Activated CD8-positive, alpha-beta memory T cell treated with anti-CD3 and anti-CD28 coated beads for 24 hours (primary cell): ENCODE measurements at regions not wholly inside any gene's neighbourhood (a gene's known extent, or its start where the extent isn't known, plus 50 kb on each side); places are given as distances from the start of the nearest gene placed in this dataset.
"Not testable (repeated sequence)": the region's sequence is repeated elsewhere in the genome, so short reads cannot be mapped to it uniquely, and the experiment has no call there.

ENCODE experiments used
- DNase-seq: peaks from one replicate; pipeline ENCODE4 v3.0.0-alpha.2; 2020

GRCh38 chr6:48377115-48377514 is 266.1 kb upstream of the PTCHD4 start:
- no peak for DNase-seq

- DNase-seq, result not testable (repeated sequence)
These were observed 260.2 kb upstream of the PTCHD4 start for GRCh38 chr6:48371226-48371625.

- DNase-seq, result no peak
These were observed 258.1 kb upstream of the PTCHD4 start for GRCh38 chr6:48369100-48369499.

GRCh38 chr6:48325701-48326100 is 214.7 kb upstream of the PTCHD4 start:
- DNase-seq, result no peak

GRCh38 chr6:48318670-48319069 is 207.7 kb upstream of the PTCHD4 start:
- DNase-seq, result no peak

- DNase-seq, result no peak
These were observed 204.9 kb upstream of the PTCHD4 start for GRCh38 chr6:48315915-48316314.

GRCh38 chr6:48315051-48315719 is 204.2 kb upstream of the PTCHD4 start:
- DNase-seq, result no peak

- DNase-seq, result no peak
These were observed 200.3 kb upstream of the PTCHD4 start for GRCh38 chr6:48311301-48311700.

- DNase-seq, result no peak
These were observed 196.6 kb upstream of the PTCHD4 start for GRCh38 chr6:48307573-48307972.

GRCh38 chr6:48290595-48290994 is 179.6 kb upstream of the PTCHD4 start:
- DNase-seq, result no peak

GRCh38 chr6:48289841-48290240 is 178.8 kb upstream of the PTCHD4 start:
- DNase-seq, result no peak

GRCh38 chr6:48281217-48281616 is 170.2 kb upstream of the PTCHD4 start:
- DNase-seq, result no peak

GRCh38 chr6:48280035-48280620 is 169.1 kb upstream of the PTCHD4 start:
- no peak for DNase-seq

GRCh38 chr6:48278261-48278660 is 167.3 kb upstream of the PTCHD4 start:
- no peak for DNase-seq

- no peak for DNase-seq
These were observed 161.5 kb upstream of the PTCHD4 start for GRCh38 chr6:48272518-48272917.

GRCh38 chr6:48255094-48255493 is 144.1 kb upstream of the PTCHD4 start:
- DNase-seq, result no peak

GRCh38 chr6:48249071-48249470 is 138.1 kb upstream of the PTCHD4 start:
- no peak for DNase-seq

- no peak for DNase-seq
These were observed 132.1 kb upstream of the PTCHD4 start for GRCh38 chr6:48243071-48243470.

GRCh38 chr6:48240287-48240686 is 129.3 kb upstream of the PTCHD4 start:
- no peak for DNase-seq

- DNase-seq, result no peak
These were observed 125.4 kb upstream of the PTCHD4 start for GRCh38 chr6:48236375-48236774.

- no peak for DNase-seq
These were observed 122.1 kb upstream of the PTCHD4 start for GRCh38 chr6:48233063-48233462.

GRCh38 chr6:48229841-48230240 is 118.8 kb upstream of the PTCHD4 start:
- DNase-seq, result no peak

GRCh38 chr6:48222241-48222640 is 111.2 kb upstream of the PTCHD4 start:
- DNase-seq, result no peak

- no peak for DNase-seq
These were observed 102.2 kb upstream of the PTCHD4 start for GRCh38 chr6:48213076-48213788.
